ENCODE measurements at regions not wholly inside any gene's neighbourhood (a gene's known extent, or its start where the extent isn't known, plus 50 kb on each side); places are given as distances from the start of the nearest gene placed in this dataset.

DNA sequence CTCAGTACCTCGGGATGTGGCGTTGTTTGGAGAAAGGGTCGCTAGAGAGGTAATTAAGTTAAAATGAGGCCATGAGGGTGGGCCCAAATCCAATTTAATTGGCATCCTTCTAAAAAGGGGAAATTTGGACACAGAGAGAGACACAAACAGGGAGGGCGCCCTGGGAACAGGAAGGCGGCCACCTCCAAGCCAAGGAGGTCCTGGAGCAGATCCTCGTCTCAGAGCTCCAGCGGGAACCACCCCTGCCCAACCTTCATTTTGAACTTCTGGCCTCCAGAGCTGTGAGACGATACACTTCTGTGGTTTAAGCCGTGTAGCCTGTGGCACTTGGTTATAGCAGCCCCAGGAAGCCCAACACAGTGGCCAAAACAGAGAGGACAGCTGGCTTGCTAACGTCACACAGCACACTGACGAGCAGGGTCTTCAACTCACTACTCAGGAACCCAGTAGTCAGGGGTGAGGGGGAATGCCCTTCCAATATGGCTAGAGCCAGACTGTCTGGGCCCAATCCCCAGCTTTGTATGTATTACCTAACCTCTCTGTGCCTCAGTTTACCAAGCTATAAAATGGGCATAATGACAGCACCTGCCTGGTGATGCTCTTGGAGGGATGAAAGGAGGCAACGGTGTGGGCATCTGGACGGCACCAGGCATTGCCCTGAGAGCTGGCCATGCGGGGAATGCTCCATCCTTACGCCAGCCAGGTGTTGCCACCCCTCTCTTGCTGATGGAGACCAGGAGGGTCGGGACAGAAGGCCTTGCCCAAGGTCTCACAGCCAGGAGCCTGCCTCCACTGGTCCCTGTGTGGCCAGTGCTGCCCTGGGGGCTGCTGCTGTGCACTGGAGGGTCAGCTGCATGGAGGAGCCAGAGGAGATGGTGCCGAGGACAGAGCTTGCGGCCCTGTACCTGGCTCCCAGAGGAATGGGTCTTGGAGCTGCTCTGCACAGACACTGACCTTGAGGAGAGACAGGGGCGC lies 53.3 kb upstream of the LINC01488 start:
- no peak for ATAC-seq (ENCODE audit: low read depth)
- BruUV-seq (replicated peaks): no TSS peak
- Histone ChIP-seq H3K56ac (ENCODE audit: extremely low read depth, insufficient read depth, low read length) (no peak overlapping the region), H2AK5ac (ENCODE audit: low read depth, low read length) (peak overlapping the region; percentile 67; the same call in 1 of the 2 replicates), H2BK5ac (ENCODE audit: low read depth, low read length, poor library complexity, severe bottlenecking) (no peak overlapping the region), H3K23ac (ENCODE audit: low read depth, low read length) (no peak overlapping the region), H3K27me3 (ENCODE audit: control insufficient read depth, insufficient read depth, low read length) (0 out of 2 replicates have a peak, but pooled peaks cover 2% of the 10 kb centered on the region), H2BK15ac (ENCODE audit: low read depth, low read length) (no peak overlapping the region), H3K9me3 (ENCODE audit: control insufficient read depth, insufficient read depth, low read length) (peaks cover 3% of the 10 kb centered on the region), H3K4me1 (ENCODE audit: control insufficient read depth, insufficient read depth, low read length) (no peaks in the 10 kb centered on the region), H4K20me1 (ENCODE audit: insufficient read depth, low read length) (no peaks in the 10 kb centered on the region), H3K36me3 (ENCODE audit: control insufficient read depth, insufficient read depth, low read length) (no peaks in the 10 kb centered on the region), H3K14ac (replicated peaks; ENCODE audit: low read depth, low read length) (no peak overlapping the region), H3K27ac (ENCODE audit: insufficient read depth, low read length) (no peak overlapping the region), H2BK120ac (ENCODE audit: low read depth, low read length) (no peak overlapping the region; the same call in 1 of the 2 replicates), H3K4me3 (ENCODE audit: insufficient read depth, low read depth, low read length) (no peak overlapping the region), H3K9ac (ENCODE audit: low read depth, low read length) (no peak overlapping the region), H3K4me2 (ENCODE audit: low read depth, low read length) (no peak overlapping the region), H2BK20ac (ENCODE audit: low read depth, low read length) (no peak overlapping the region; the same call in 1 of the 2 replicates), H2AFZ (replicated peaks; ENCODE audit: low read length, poor library complexity) (peak overlapping the region; percentile 29), H3K9me1 (ENCODE audit: insufficient read depth, low read length) (peaks cover 1% of the 10 kb centered on the region; the same call in 1 of the 2 replicates), H3K79me1 (ENCODE audit: low read depth in 1 of 2, low read length in 2 of 2) (no peaks in the 10 kb centered on the region), H3K18ac (ENCODE audit: low read depth, low read length) (no peak overlapping the region), H4K5ac (ENCODE audit: low read depth, low read length) (no peak overlapping the region), H3K4ac (ENCODE audit: low read depth, low read length) (no peak overlapping the region), H4K91ac (ENCODE audit: insufficient read depth, low read depth, low read length) (no peak overlapping the region), H2AK9ac (replicated peaks; ENCODE audit: low read depth, low read length, poor library complexity) (no peak overlapping the region), H4K8ac (ENCODE audit: low read depth in 2 of 2, low read length in 2 of 2) (no peak overlapping the region)
- CTCF ChIA-PET: no interaction called here
- intact Hi-C loops (cut with micrococcal nuclease) (no loop called here), in situ Hi-C loops (cut with MboI; ENCODE audit: low sequenced_read_pairs) (no loop called here), dilution Hi-C loops (cut with HindIII; ENCODE audit: low sequenced_read_pairs, unreplicated experiment) (no loop called here)
- POLR2A ChIA-PET (ENCODE audit: unreplicated experiment): no interaction called here
- DNase-seq: no peak
- 91% methylated on average over 10 of the region's 19 CpGs; no CpG with 5 or more reads in 1 of the 2 experiments for WGBS, 2 experiments (ENCODE audit: extremely low coverage in 2 of 2, insufficient read length in 1 of 2)
- TF ChIP-seq RAD21 (IDR thresholded peaks at IDR 0.05; ENCODE audit: low read length) (no peak), CHD1 (IDR thresholded peaks at IDR 0.05; ENCODE audit: low read depth, low read length) (no peak), CEBPB (IDR thresholded peaks at IDR 0.05; ENCODE audit: low read depth, low read length) (no peak), SMC3 (IDR thresholded peaks at IDR 0.05; ENCODE audit: low read depth, low read length) (no peak), MAFK (IDR thresholded peaks at IDR 0.05; ENCODE audit: low read depth, low read length) (no peak), FOS (IDR thresholded peaks at IDR 0.05; ENCODE audit: low read depth, low read length) (no peak), CTCF (conservative IDR thresholded peaks at IDR 0.05; ENCODE audit: low read depth, low read length) (no peak), MXI1 (IDR thresholded peaks at IDR 0.05; ENCODE audit: borderline replicate concordance, low read depth, low read length) (no peak), POLR2A (IDR thresholded peaks at IDR 0.05; ENCODE audit: low read depth, low read length) (no peak), USF2 (IDR thresholded peaks at IDR 0.05; ENCODE audit: low read depth, low read length) (no peak), RCOR1 (IDR thresholded peaks at IDR 0.05; ENCODE audit: insufficient replicate concordance, low read length) (no peak), BHLHE40 (IDR thresholded peaks at IDR 0.05; ENCODE audit: low read depth, low read length) (no peak)
- TF ChIP-seq, protein P1, sequence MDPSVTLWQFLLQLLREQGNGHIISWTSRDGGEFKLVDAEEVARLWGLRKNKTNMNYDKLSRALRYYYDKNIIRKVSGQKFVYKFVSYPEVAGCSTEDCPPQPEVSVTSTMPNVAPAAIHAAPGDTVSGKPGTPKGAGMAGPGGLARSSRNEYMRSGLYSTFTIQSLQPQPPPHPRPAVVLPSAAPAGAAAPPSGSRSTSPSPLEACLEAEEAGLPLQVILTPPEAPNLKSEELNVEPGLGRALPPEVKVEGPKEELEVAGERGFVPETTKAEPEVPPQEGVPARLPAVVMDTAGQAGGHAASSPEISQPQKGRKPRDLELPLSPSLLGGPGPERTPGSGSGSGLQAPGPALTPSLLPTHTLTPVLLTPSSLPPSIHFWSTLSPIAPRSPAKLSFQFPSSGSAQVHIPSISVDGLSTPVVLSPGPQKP (IDR thresholded peaks at IDR 0.05; ENCODE audit: borderline replicate concordance, low read depth, low read length): no peak

All from IMR-90 (cell line).